A549 (cell line): ENCODE measurements at regions not wholly inside any gene's neighbourhood (a gene's known extent, or its start where the extent isn't known, plus 50 kb on each side); places are given as distances from the start of the nearest gene placed in this dataset.

Experiments used
- ATAC-seq, 2 experiments: fragments of 200-7000 bp in 1 of 2; fragments of >200 bp in 1 of 2; cut with Nextera tagmentation in 1 of 2; cut with Tn5 transposase in 1 of 2; 3 replicates each; pipeline versions ENCODE4 v1.8.0 to v1.9.1; 2018 to 2020; ENCODE audit warnings: mild to moderate bottlenecking in 1 of 2, moderate library complexity in 1 of 2
- CTCF ChIA-PET: fragments of 300-600 bp; sonication (Branson Sonifier 250); formaldehyde crosslinking; extraction: SDS; loops from one replicate; lab custom pipeline; 2021; ENCODE audit warnings: antibody characterized with exemption, inconsistent platforms; lab: Yijun Ruan, JAX
- POLR2A ChIA-PET: fragments of 350-600 bp; formaldehyde crosslinking; extraction: SDS; loops from one replicate; lab custom pipeline; 2021; ENCODE audit warnings: antibody characterized with exemption, inconsistent platforms; lab: Yijun Ruan, JAX
- DNase-seq, 2 experiments: peaks; one replicate each; pipeline versions ENCODE4 v3.0.0 to v3.0.0-alpha.2; 2011 to 2016; ENCODE audit warnings: low read depth in 1 of 2, low spot score in 1 of 2
- FAIRE-seq: peaks from 2 replicates; lab custom pipeline; 2011; peaks lifted over from hg19 to GRCh38; lab: Jason Lieb, UNC
- H3K27ac ChIP-seq, 2 experiments: fragments of >200 bp; sonication (Bioruptor Twin); formaldehyde crosslinking; 3 replicates each; pipeline ENCODE4 v1.5.1; 2016 to 2017
- H3K4me1 ChIP-seq: fragments of >200 bp; sonication (Bioruptor Twin); formaldehyde crosslinking; 3 replicates; pipeline ENCODE4 v1.6.1; 2016
- H3K4me2 ChIP-seq: fragments of >200 bp; sonication (Bioruptor Twin); formaldehyde crosslinking; 3 replicates; pipeline ENCODE4 v1.6.1; 2016
- H3K4me3 ChIP-seq: fragments of >200 bp; sonication (Bioruptor Twin); formaldehyde crosslinking; 3 replicates; pipeline ENCODE4 v1.5.1; 2016
- H3K9me3 ChIP-seq: fragments of >200 bp; sonication (Bioruptor Twin); formaldehyde crosslinking; 3 replicates; pipeline ENCODE4 v1.6.1; 2016
- BHLHE40 ChIP-seq: IDR thresholded peaks from 2 replicates; pipeline ENCODE4 v1.6.1; 2012; ENCODE audit warnings: low read depth, low read length, inconsistent platforms
- CBX8 ChIP-seq: fragments of 200-600 bp; sonication (generic); IDR thresholded peaks from 2 replicates; pipeline ENCODE4 v1.6.1; 2016
- CHD4 ChIP-seq: fragments of 200-600 bp; sonication (generic); IDR thresholded peaks from 2 replicates; pipeline ENCODE4 v1.6.1; 2016; ENCODE audit warnings: antibody characterized with exemption, mild to moderate bottlenecking, borderline replicate concordance
- FOSB ChIP-seq: fragments of 250-450 bp; sonication (Bioruptor Pico); IDR thresholded peaks from 2 replicates; pipeline ENCODE4 v1.5.0; 2020; ENCODE audit warnings: mild to moderate bottlenecking, moderate library complexity
- FOXS1 ChIP-seq: fragments of 250-450 bp; sonication (Bioruptor Pico); IDR thresholded peaks from 2 replicates; pipeline ENCODE4 v1.5.0; 2020; ENCODE audit warnings: mild to moderate bottlenecking, moderate library complexity
- GATA3 ChIP-seq: IDR thresholded peaks from 2 replicates; pipeline ENCODE4 v1.6.1; 2012; ENCODE audit warnings: borderline replicate concordance
- HDAC2 ChIP-seq: fragments of 200-600 bp; sonication (generic); IDR thresholded peaks from 2 replicates; pipeline ENCODE4 v1.6.1; 2016
- HOXB5 ChIP-seq: fragments of 250-450 bp; sonication (Bioruptor Pico); IDR thresholded peaks from 2 replicates; pipeline ENCODE4 v1.5.0; 2020; ENCODE audit warnings: mild to moderate bottlenecking, moderate library complexity
- MAFK ChIP-seq: fragments of 450-650 bp; IDR thresholded peaks from 2 replicates; pipeline ENCODE4 v1.6.1; 2014; ENCODE audit not compliant: partially characterized antibody
- MYC ChIP-seq: IDR thresholded peaks from 2 replicates; pipeline ENCODE4 v1.6.1; 2012; ENCODE audit warnings: mild to moderate bottlenecking, inconsistent platforms, low read length, improper control_type of control experiment, borderline replicate concordance
- NFE2L2 ChIP-seq: fragments of 150-350 bp; conservative IDR thresholded peaks from 2 replicates; pipeline ENCODE4 v1.6.1; 2014; ENCODE audit warnings: low read length
- NPAS2 ChIP-seq: fragments of 250-450 bp; sonication (Bioruptor Pico); IDR thresholded peaks from 2 replicates; pipeline ENCODE4 v1.8.0; 2022; ENCODE audit warnings: mild to moderate bottlenecking, moderate library complexity, borderline replicate concordance
- POLR2A ChIP-seq: IDR thresholded peaks from 2 replicates; pipeline ENCODE4 v1.6.1; 2012; ENCODE audit warnings: mild to moderate bottlenecking, low read length
- POLR2AphosphoS2 ChIP-seq: conservative IDR thresholded peaks from 2 replicates; pipeline ENCODE4 v1.6.1; 2012; ENCODE audit warnings: low read length, improper control_type of control experiment, inconsistent platforms
- RARB ChIP-seq: fragments of 250-450 bp; sonication (Bioruptor Pico); IDR thresholded peaks from 2 replicates; pipeline ENCODE4 v1.8.0; 2021; ENCODE audit warnings: mild to moderate bottlenecking, moderate library complexity
- RCOR1 ChIP-seq: fragments of 150-350 bp; IDR thresholded peaks from 2 replicates; pipeline ENCODE4 v1.6.1; 2014; ENCODE audit warnings: antibody characterized with exemption, low read length, low read depth
- RFX5 ChIP-seq: fragments of 450-650 bp; IDR thresholded peaks from 2 replicates; pipeline ENCODE4 v1.7.1; 2014; ENCODE audit warnings: antibody characterized with exemption, mild to moderate bottlenecking, moderate library complexity
- RNF2 ChIP-seq: fragments of 200-600 bp; sonication (generic); IDR thresholded peaks from 2 replicates; pipeline ENCODE4 v1.6.1; 2016; ENCODE audit warnings: low read depth, mild to moderate bottlenecking, antibody characterized with exemption, moderate library complexity, borderline replicate concordance
- SMC3 ChIP-seq: fragments of >200 bp; sonication (Bioruptor Twin); formaldehyde crosslinking; IDR thresholded peaks from 3 replicates; pipeline ENCODE4 v1.6.1; 2018; ENCODE audit warnings: inconsistent platforms
- ZC3H11A ChIP-seq: fragments of 450-650 bp; IDR thresholded peaks from 2 replicates; pipeline ENCODE4 v1.6.1; 2014; ENCODE audit warnings: antibody characterized with exemption, mild to moderate bottlenecking
- ZNF302 ChIP-seq: fragments of 250-450 bp; sonication (Bioruptor Pico); IDR thresholded peaks from 2 replicates; pipeline ENCODE4 v1.9.0; 2021; ENCODE audit warnings: inconsistent platforms, mild to moderate bottlenecking, moderate library complexity
- ZSCAN20 ChIP-seq: fragments of 250-450 bp; sonication (Bioruptor Pico); IDR thresholded peaks from 2 replicates; pipeline ENCODE4 v1.8.0; 2022; ENCODE audit warnings: mild to moderate bottlenecking, moderate library complexity
- WGBS: methylation state at CpG from one replicate; pipeline ENCODE4 v1.1.6; 2017; ENCODE audit errors: missing lambda C conversion rate; 5-methylcytosine and 5-hydroxymethylcytosine counted together
- TF ChIP-seq, protein P1 (sequence below): IDR thresholded peaks from 2 replicates; pipeline ENCODE4 v1.6.1; 2012
- TF ChIP-seq, protein P2 (sequence below): fragments of >200 bp; sonication (Bioruptor Twin); formaldehyde crosslinking; IDR thresholded peaks from 2 replicates; pipeline ENCODE4 v1.6.1; 2016
- TF ChIP-seq, protein P3 (sequence below): fragments of 250-450 bp; sonication (Bioruptor Pico); IDR thresholded peaks from 2 replicates; pipeline ENCODE4 v1.5.0; 2021; ENCODE audit warnings: mild to moderate bottlenecking, moderate library complexity, borderline replicate concordance
- TF ChIP-seq, protein P4 (sequence below): IDR thresholded peaks from 2 replicates; pipeline ENCODE4 v1.6.1; 2012; ENCODE audit warnings: low read depth, borderline replicate concordance
- TF ChIP-seq, protein P5 (sequence below): fragments of 450-650 bp; IDR thresholded peaks from 2 replicates; pipeline ENCODE4 v1.6.1; 2014; ENCODE audit warnings: antibody characterized with exemption
- TF ChIP-seq, protein P6 (sequence below): fragments of 150-350 bp; IDR thresholded peaks from 2 replicates; pipeline ENCODE4 v1.6.1; 2014; ENCODE audit warnings: low read depth, mild to moderate bottlenecking, low read length

DNA sequence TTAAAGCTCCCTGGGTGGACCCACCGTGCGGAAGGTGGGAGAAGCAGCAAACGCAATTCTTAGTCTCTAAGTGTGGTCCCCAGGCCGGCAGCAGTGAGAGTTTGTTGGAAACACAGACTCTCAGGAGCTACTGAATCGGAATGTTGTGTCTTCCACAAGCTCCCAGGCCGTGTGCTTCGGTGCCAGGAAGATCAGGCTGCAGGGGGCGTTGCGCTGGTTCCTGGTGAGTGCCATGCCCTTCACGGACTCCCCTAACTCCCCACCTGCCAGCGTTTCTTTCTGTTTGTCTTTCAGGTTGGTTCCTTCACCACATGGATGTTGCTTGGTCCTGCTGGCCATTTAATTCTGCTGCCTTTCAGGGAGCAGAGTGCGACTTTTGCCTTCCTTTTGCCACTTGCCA lies 91.2 kb upstream of the PITRM1 start:
- CTCF ChIA-PET = no interaction called here
- 77% methylated on average over 12 of the region's 12 CpGs for WGBS
- DNase-seq = no peak
- FAIRE-seq = no peak
- no peaks in the 10 kb centered on the region for H3K9me3 ChIP-seq
- ATAC-seq = no peak
- no peak overlapping the region for H3K4me3 ChIP-seq
- POLR2A ChIA-PET = no interaction called here
- no peaks in the 10 kb centered on the region for H3K4me1 ChIP-seq
- H3K4me2 ChIP-seq = no peak overlapping the region
- H3K27ac ChIP-seq = no peak overlapping the region
- TF ChIP-seq, protein P1, sequence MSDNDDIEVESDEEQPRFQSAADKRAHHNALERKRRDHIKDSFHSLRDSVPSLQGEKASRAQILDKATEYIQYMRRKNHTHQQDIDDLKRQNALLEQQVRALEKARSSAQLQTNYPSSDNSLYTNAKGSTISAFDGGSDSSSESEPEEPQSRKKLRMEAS = no peak
- TF ChIP-seq POLR2A = no peak
- no peak for TF ChIP-seq NPAS2 (CRISPR knock-in tag)
- no peak for TF ChIP-seq ZNF302
- no peak for TF ChIP-seq MAFK
- TF ChIP-seq HDAC2 = no peak
- TF ChIP-seq NFE2L2 = no peak
- TF ChIP-seq, protein P2, sequence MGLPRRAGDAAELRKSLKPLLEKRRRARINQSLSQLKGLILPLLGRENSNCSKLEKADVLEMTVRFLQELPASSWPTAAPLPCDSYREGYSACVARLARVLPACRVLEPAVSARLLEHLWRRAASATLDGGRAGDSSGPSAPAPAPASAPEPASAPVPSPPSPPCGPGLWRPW = no peak
- TF ChIP-seq, protein P3, sequence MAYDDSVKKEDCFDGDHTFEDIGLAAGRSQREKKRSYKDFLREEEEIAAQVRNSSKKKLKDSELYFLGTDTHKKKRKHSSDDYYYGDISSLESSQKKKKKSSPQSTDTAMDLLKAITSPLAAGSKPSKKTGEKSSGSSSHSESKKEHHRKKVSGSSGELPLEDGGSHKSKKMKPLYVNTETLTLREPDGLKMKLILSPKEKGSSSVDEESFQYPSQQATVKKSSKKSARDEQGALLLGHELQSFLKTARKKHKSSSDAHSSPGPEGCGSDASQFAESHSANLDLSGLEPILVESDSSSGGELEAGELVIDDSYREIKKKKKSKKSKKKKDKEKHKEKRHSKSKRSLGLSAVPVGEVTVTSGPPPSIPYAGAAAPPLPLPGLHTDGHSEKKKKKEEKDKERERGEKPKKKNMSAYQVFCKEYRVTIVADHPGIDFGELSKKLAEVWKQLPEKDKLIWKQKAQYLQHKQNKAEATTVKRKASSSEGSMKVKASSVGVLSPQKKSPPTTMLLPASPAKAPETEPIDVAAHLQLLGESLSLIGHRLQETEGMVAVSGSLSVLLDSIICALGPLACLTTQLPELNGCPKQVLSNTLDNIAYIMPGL = no peak
- TF ChIP-seq FOXS1 (CRISPR knock-in tag) = no peak
- TF ChIP-seq BHLHE40 = no peak
- TF ChIP-seq RNF2 = no peak
- no peak for TF ChIP-seq RCOR1
- no peak for TF ChIP-seq ZC3H11A
- no peak for TF ChIP-seq POLR2AphosphoS2
- no peak for TF ChIP-seq MYC
- TF ChIP-seq SMC3 = no peak
- TF ChIP-seq FOSB (CRISPR knock-in tag) = no peak

DNA sequence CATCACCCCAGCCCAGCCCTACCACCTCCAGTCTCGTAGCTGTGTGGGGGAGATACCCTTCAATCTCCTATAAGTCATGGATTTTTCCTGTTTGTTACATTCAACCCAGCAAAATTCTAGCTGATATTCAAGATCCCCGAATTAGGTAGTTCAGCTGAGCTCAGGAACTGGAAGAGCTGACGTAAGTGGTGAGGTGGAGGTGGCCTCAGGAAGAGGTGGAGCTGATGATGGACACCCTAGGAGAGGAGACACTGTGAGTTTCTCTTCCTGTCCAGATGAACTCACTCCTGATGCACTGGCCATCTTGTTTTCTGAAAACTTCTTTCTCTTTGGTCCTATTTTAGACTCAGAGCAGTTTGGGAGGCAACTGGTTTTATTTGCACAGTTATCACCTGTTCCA lies 90.5 kb upstream of the PITRM1 start:
- DNase-seq (no peak), ATAC-seq (no peak), FAIRE-seq (no peak)
- H3K4me1 ChIP-seq = no peaks in the 10 kb centered on the region
- no peak overlapping the region for H3K27ac ChIP-seq
- POLR2A ChIA-PET = no interaction called here
- no peak overlapping the region for H3K4me3 ChIP-seq
- no peaks in the 10 kb centered on the region for H3K9me3 ChIP-seq
- no peak overlapping the region for H3K4me2 ChIP-seq
- TF ChIP-seq, protein P4, sequence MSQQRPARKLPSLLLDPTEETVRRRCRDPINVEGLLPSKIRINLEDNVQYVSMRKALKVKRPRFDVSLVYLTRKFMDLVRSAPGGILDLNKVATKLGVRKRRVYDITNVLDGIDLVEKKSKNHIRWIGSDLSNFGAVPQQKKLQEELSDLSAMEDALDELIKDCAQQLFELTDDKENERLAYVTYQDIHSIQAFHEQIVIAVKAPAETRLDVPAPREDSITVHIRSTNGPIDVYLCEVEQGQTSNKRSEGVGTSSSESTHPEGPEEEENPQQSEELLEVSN = no peak
- no peak for TF ChIP-seq GATA3
- no peak for TF ChIP-seq HOXB5 (CRISPR knock-in tag)
- TF ChIP-seq ZNF302 = no peak
- no peak for TF ChIP-seq MYC
- TF ChIP-seq HDAC2 = no peak
- no peak for TF ChIP-seq CBX8
- TF ChIP-seq, protein P3 = no peak
- TF ChIP-seq, protein P5, sequence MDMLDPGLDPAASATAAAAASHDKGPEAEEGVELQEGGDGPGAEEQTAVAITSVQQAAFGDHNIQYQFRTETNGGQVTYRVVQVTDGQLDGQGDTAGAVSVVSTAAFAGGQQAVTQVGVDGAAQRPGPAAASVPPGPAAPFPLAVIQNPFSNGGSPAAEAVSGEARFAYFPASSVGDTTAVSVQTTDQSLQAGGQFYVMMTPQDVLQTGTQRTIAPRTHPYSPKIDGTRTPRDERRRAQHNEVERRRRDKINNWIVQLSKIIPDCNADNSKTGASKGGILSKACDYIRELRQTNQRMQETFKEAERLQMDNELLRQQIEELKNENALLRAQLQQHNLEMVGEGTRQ = no peak
- TF ChIP-seq NFE2L2 = no peak
- TF ChIP-seq RCOR1 = no peak
- TF ChIP-seq CHD4 = no peak
- TF ChIP-seq POLR2A = no peak
- TF ChIP-seq RFX5 = no peak
- no peak for TF ChIP-seq ZC3H11A
- no peak for TF ChIP-seq RARB (CRISPR knock-in tag)
- TF ChIP-seq, protein P1 = no peak
- TF ChIP-seq ZSCAN20 = no peak
- TF ChIP-seq, protein P6, sequence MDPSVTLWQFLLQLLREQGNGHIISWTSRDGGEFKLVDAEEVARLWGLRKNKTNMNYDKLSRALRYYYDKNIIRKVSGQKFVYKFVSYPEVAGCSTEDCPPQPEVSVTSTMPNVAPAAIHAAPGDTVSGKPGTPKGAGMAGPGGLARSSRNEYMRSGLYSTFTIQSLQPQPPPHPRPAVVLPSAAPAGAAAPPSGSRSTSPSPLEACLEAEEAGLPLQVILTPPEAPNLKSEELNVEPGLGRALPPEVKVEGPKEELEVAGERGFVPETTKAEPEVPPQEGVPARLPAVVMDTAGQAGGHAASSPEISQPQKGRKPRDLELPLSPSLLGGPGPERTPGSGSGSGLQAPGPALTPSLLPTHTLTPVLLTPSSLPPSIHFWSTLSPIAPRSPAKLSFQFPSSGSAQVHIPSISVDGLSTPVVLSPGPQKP = no peak
- TF ChIP-seq, all 56 proteins: peak for 0
- WGBS = 46% methylated on average over 3 of the region's 3 CpGs
- CTCF ChIA-PET = interaction anchor here (0.7 kb wide), 1 partner anchor 30 kb away, joined by 4 read pairs; no protein-coding TSS in a partner anchor
